Upper lobe of right lung (tissue), 1 donor: ENCODE measurements at regions not wholly inside any gene's neighbourhood (a gene's known extent, or its start where the extent isn't known, plus 50 kb on each side); places are given as distances from the start of the nearest gene placed in this dataset.

Experiments used
- ATAC-seq: fragments of 200-7000 bp; cut with Tn5 transposase; one replicate; pipeline ENCODE4 v1.9.1; 2020; ENCODE audit warnings: mild to moderate bottlenecking, moderate library complexity
- DNase-seq: peaks from one replicate; pipeline ENCODE4 v3.0.0-alpha.2; 2020
- H3K27ac ChIP-seq: fragments of 200-600 bp; one replicate; pipeline ENCODE4 v1.8.0; 2022
- H3K27me3 ChIP-seq: fragments of 200-600 bp; one replicate; pipeline ENCODE4 v1.8.0; 2022; ENCODE audit warnings: mild to moderate bottlenecking
- H3K36me3 ChIP-seq: fragments of 200-600 bp; one replicate; pipeline ENCODE4 v1.8.0; 2022
- H3K4me1 ChIP-seq: fragments of 200-600 bp; one replicate; pipeline ENCODE4 v1.8.0; 2022
- H3K4me3 ChIP-seq: fragments of 200-600 bp; one replicate; pipeline ENCODE4 v1.8.0; 2022; ENCODE audit warnings: mild to moderate bottlenecking
- H3K9me3 ChIP-seq: fragments of 200-600 bp; one replicate; pipeline ENCODE4 v1.8.0; 2022
- intact Hi-C: fragments of 100-400 bp; cut with DNase I; formaldehyde crosslinking; loops from one replicate; pipeline ENCODE4 v1.11.0; 2022
- TF ChIP-seq, protein P1 (sequence below): fragments of 200-600 bp; IDR thresholded peaks from one replicate; pipeline ENCODE4 v1.8.0; 2022; ENCODE audit warnings: antibody characterized with exemption
- donor health status: DM: no; HTN: yes; CAD: no; lungs with severe emphysema.

DNA sequence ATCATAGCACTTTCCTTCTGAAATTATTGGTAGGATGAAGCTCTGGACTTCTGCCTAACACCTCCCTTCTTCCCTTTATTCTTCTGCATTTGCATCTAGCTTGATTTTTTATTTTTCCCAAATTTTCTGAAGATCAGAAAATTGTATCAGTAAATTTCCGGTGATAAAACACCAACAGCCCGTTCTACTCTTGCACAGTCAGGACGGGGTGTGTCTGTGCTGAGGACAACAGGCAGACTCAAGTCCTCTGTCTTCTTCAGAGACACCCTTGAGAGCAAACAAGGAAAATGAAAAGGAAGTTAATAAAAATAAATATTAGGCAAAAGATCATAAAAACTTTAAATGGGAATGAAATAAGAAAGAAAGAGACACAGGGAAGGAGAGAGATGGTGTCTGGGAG lies 120.7 kb downstream of the ARL4C start:
- ATAC-seq (no peak), DNase-seq (no peak)
- Histone ChIP-seq H3K27me3 (no peaks in the 10 kb centered on the region), H3K36me3 (no peaks in the 10 kb centered on the region), H3K4me3 (no peak overlapping the region), H3K27ac (no peak overlapping the region), H3K4me1 (no peaks in the 10 kb centered on the region), H3K9me3 (no peaks in the 10 kb centered on the region)
- TF ChIP-seq, protein P1, sequence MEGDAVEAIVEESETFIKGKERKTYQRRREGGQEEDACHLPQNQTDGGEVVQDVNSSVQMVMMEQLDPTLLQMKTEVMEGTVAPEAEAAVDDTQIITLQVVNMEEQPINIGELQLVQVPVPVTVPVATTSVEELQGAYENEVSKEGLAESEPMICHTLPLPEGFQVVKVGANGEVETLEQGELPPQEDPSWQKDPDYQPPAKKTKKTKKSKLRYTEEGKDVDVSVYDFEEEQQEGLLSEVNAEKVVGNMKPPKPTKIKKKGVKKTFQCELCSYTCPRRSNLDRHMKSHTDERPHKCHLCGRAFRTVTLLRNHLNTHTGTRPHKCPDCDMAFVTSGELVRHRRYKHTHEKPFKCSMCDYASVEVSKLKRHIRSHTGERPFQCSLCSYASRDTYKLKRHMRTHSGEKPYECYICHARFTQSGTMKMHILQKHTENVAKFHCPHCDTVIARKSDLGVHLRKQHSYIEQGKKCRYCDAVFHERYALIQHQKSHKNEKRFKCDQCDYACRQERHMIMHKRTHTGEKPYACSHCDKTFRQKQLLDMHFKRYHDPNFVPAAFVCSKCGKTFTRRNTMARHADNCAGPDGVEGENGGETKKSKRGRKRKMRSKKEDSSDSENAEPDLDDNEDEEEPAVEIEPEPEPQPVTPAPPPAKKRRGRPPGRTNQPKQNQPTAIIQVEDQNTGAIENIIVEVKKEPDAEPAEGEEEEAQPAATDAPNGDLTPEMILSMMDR = no peak
- intact Hi-C loops = no loop called here

DNA sequence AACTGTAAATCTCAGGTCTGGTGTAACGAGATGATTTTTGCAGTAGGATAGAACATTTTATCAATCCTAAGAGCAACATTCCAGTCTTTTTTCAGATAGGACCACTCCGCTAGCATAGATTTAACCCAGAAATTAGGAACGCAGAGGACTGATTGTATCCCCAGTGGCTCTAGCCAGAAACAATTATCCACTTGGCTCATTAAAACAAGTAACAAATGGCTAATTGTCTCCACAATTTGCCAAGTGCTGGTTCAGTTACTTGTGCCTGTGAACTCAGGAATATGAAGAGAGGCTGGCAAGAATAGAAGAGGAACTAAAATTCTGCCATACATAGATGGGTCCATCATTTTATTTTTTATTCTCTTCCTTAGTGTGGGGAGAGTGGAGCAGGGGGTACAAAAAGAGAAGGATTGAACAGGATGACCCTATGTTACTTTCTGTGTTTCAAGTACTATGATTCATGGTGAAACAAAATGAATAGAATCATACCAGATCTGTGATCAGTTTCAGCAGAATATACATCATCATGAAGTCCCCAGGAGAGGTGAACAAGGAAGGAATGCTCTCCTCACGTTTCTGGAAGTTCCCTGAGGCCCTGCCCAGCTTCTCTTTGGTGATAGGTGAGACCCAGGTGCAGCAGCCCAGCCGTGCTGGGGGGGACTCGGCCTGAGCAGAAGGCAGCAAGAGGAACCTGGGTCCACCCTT lies 121.6 kb downstream of the ARL4C start:
- Histone ChIP-seq H3K4me1 (no peaks in the 10 kb centered on the region), H3K9me3 (no peaks in the 10 kb centered on the region), H3K27me3 (no peaks in the 10 kb centered on the region), H3K4me3 (no peak overlapping the region), H3K36me3 (no peaks in the 10 kb centered on the region), H3K27ac (no peak overlapping the region)
- TF ChIP-seq, protein P1 = no peak
- DNase-seq = no peak
- ATAC-seq = no peak
- intact Hi-C loops = no loop called here

DNA sequence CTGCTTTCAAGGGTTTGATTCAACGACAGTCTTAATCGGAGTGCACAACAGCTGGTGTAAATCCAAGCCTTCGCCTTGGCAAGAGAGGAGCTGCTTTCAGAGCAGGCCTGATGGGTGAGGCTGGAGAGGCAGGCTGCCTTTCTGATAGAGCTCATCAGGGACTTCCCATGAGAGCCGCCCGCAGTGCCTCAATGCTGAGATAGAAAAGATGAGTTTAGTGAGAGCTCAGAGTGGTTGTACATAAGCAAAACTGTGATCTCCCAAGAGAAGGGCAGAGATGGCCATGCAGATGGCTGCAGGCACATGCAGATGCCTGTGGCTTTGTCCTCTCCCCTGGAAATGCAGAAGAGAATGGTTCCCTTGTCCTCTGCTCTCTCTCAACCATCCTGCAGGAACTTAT lies 122.1 kb downstream of the ARL4C start:
- H3K27ac ChIP-seq = no peak overlapping the region
- H3K9me3 ChIP-seq = no peaks in the 10 kb centered on the region
- TF ChIP-seq, protein P1 = no peak
- no peaks in the 10 kb centered on the region for H3K4me1 ChIP-seq
- ATAC-seq (peak; percentile 27), DNase-seq (no peak)
- no peaks in the 10 kb centered on the region for H3K27me3 ChIP-seq
- no peak overlapping the region for H3K4me3 ChIP-seq
- no peaks in the 10 kb centered on the region for H3K36me3 ChIP-seq
- intact Hi-C loops = no loop called here

GRCh38 chr2:234374150-234374508 lies 122.8 kb downstream of the ARL4C start:
- intact Hi-C loops = no loop called here
- no peaks in the 10 kb centered on the region for H3K27me3 ChIP-seq
- no peak for ATAC-seq

DNA sequence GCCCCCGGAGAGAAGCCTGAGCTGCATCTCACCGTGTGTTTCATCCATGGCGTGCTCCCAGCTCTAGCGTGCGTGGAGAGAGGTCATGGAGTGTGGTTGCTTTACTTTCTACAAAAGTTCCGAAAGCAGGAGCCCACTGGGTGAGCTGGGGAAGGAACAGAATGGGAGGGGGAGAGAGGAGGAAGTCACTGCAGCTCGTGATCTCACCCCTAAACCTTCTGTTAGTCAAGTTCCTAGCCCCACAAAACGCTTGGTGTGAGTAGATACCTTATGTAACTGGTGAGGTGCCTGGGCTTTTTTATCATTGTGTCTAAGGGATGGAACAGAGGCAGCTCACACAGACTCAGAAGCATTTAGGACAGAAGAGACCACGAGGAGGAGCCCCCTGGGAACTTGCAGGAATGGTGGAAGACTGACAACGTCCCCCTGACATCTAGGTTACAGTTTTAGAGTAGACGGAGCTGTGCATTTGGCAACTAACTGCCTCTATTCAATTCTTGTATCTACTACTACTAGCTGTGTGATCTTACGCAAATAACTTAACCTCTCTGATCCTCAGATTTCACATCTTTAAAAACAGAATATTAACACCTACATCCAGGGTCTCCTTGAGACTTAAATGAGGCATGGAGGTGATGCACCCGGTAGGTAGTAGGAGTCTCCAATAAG lies 123.3 kb downstream of the ARL4C start:
- H3K27me3 ChIP-seq = no peaks in the 10 kb centered on the region
- TF ChIP-seq, protein P1 = no peak
- no peak for DNase-seq
- no peak overlapping the region for H3K27ac ChIP-seq
- no peak for ATAC-seq
- peaks cover 6% of the 10 kb centered on the region for H3K4me1 ChIP-seq
- H3K36me3 ChIP-seq = no peaks in the 10 kb centered on the region
- H3K9me3 ChIP-seq = no peaks in the 10 kb centered on the region
- intact Hi-C loops = no loop called here
- no peak overlapping the region for H3K4me3 ChIP-seq

More at GRCh38 chr2:234374150-234374508, 122.8 kb downstream of the ARL4C start:
- H3K27ac ChIP-seq = no peak overlapping the region
- TF ChIP-seq, protein P1 = no peak
- H3K36me3 ChIP-seq = no peaks in the 10 kb centered on the region
- DNase-seq = no peak
- no peaks in the 10 kb centered on the region for H3K9me3 ChIP-seq
- peaks cover 1% of the 10 kb centered on the region for H3K4me1 ChIP-seq
- H3K4me3 ChIP-seq = no peak overlapping the region
